GM19372 (cell line): ENCODE measurements at regions not wholly inside any gene's neighbourhood (a gene's known extent, or its start where the extent isn't known, plus 50 kb on each side); places are given as distances from the start of the nearest gene placed in this dataset.
"Not testable (repeated sequence)": the region's sequence is repeated elsewhere in the genome, so short reads cannot be mapped to it uniquely, and the experiment has no call there.

Source experiments
- ATAC-seq: cut with Tn5 transposase; IDR thresholded peaks from one replicate; pipeline ENCODE4 v1.9.1; 2021; ENCODE audit warnings: mild to moderate bottlenecking, low read depth, moderate library complexity; ENCODE audit not compliant: unreplicated experiment

DNA sequence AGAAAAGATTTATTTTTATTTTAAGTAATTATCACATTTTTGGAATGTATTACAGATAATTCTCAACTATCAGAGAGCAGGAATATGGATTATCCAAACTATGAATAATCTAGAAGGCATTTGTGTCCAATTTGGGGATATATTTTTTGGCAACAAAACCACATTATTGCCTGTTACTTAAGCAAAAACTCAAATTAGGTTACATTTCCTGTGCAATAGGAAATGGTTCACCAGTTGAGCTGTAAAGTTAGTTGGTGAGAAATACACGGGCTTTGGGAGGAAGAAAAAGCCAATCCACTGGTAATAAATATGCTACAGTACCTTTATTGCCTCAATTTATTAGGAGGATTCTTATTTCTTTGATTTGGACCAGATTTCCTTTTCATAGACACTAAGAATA lies 1075.2 kb downstream of the PCDH9 start:
- ATAC-seq, result no peak

GRCh38 chr13:66154354-66154753 lies 1075.8 kb downstream of the PCDH9 start:
- ATAC-seq, result no peak

DNA sequence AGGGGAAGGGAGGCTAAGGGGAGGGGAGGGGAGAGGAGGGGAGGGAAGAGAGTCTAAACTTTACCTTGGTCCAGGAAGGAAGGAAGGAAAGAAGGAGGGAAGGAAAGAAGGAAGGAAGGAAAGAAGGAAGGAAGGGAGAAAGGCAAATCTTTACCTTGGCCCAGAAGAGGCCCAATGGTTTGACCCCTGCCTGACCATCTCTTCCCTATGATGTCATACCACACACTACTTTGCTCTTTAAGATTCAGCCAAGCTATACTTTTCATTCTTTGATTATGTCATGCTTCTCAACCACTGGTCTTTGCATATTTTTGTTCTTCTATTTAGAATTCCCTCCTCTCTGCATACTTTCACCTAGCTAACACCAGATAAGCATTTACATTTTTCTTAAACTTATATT lies 1077.5 kb downstream of the PCDH9 start:
- ATAC-seq, result no peak

DNA sequence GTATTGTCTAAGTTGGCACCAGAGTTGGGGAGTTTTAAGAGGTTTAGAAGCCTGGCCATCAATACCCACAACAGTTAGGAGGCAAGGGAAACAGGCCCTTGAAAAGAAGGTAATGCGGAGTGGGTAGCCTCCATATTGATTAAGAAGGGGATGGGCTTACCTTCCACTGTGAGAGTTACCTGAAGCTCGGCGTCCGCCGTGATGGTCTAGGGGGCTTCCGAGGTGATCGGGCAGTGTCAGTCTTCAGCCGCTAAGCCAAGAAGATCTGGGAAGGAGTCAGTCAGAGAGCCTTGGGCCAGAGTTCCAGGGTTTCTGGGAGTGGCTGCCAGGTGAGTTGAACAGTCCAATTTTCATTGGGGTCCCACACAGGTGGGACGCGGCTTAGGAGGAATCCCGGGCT lies 1085.8 kb downstream of the PCDH9 start:
- not testable (repeated sequence) for ATAC-seq

DNA sequence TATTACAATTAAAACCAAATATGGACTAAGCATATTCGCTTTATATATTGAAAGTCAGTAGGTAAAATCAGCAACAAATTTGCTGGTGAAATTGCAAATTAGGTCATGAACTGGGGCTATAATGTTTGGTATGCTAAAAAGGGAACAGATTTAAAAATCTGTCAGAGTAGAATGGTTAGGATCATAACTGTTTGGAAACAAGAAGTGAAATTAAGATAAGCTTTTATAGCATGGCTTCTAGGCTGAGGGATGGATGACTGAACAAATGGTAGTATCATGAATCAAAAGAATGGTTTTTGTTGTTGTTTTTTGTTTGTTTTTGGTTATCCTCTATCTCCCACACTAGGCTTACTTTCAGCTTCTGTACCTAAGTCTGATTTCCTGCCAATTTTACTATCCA lies 1090.4 kb downstream of the PCDH9 start:
- peak; percentile 21 for ATAC-seq

DNA sequence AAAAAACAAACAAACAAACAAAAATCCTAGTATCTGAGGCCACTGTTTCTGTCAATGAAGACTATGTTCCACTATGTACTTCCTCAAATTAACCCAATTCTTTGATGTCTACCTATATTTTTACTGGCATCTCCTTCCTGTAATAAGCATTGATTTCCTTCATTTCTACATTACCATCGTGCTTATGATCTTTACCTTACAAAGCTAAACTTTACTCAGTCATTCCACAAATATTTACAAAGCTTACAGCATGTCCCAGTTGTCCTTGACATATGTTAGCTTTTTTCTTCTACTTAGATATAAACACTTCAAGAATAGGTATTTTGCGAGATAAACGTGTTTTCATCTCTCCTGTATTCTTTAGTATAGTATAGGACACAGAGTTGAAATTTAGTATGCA lies 1090.9 kb downstream of the PCDH9 start:
- no peak for ATAC-seq

DNA sequence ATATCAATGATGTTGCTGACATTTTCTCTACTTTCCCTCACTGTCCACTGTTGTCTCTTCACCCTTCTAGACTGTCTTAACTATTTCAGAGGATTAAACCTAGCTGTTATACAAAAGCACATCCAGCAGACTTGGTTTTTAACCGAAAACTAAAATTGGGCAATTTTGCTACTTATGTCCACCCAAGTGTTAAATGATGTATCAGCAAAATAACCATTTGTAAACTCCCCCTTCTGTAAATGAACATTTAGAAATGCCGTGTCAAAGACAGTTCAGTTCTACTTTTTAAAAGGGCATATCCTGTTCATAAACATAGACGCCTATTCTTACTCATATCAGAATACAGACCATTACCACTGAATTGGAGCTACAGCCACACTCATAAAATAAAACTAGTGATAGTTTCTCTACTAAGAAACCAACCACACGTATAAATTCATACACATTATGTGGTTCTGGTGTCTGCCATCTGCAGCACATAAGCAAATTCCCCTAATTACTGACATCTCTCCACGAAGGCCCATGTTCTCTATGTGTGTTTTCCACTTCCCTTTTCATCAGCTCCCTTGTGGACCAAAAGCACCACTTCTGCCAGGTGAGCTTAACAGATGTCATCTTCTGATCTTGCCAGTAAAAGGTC lies 1091.8 kb downstream of the PCDH9 start:
- peak; percentile 83 for ATAC-seq

DNA sequence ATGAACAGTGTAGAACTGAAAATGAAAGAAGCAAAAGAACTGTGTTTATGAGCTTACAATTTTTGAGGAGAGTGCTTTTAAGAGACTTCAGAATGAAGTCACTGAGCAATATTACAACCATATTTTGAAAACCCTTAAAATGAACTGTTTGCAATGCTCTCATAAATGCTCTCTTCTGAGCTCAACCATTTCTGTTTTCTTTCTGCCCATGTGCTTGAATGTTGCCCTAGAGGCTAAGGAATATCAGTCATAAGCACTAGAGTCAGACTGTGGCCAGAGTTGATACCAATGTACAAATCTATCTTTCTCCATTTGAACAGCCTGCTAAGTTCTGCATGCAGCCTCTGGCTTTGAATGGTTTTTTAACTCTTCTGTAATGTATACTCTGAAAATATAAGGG lies 1092.8 kb downstream of the PCDH9 start:
- ATAC-seq, result no peak

- ATAC-seq, result peak; percentile 89
Observed at GRCh38 chr13:66128692-66129269, 1101.4 kb downstream of the PCDH9 start.

DNA sequence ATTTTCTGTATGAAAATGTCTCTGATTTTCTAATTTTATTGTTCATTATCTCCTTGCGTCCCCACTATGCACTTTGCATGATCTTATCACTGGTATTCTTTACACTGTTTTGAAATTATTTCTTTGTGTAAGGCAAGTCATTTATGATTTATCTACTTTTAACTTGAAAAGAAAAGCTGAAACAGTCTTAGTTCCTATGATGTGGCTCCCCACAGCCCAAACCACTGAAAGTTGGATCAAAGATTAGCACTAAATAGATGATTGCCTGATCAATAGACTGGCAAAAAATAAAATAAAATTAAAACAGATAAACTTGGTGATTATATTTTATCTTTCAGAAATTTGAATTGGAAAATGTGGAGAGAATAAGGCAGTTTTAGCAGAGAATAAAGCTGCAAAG lies 1101.9 kb downstream of the PCDH9 start:
- ATAC-seq, result no peak

- ATAC-seq, result no peak
Observed at GRCh38 chr13:66117563-66117962, 1112.6 kb downstream of the PCDH9 start.

DNA sequence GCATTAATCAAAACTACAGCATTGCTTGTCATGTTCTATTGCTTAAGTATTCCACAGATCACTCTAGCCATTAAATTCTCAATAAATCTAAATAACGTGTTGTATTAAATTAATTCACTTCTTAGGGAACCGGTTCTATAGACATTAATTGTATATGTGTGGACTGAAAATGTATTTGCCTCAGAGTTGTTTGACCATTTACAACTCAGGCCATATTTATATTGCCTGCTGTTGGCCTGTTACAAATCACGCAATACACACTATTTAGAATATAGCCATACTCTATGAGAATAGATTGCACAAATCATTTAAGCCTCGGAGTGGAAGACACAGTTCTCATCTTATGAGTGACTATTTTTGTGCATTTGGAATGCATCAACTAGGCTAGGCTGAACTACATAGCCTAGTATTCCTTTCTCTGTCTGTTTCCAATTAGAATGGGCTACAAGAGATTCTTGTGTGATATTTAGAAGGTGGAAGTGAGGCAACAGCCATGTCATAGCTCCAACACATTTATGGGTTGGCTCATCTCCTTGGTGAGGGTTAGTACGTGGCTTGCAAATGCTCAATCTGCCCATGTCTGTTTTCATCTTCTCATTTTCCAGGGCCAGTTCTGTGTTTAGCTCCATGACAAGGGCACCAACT lies 1116.1 kb downstream of the PCDH9 start:
- no peak for ATAC-seq

DNA sequence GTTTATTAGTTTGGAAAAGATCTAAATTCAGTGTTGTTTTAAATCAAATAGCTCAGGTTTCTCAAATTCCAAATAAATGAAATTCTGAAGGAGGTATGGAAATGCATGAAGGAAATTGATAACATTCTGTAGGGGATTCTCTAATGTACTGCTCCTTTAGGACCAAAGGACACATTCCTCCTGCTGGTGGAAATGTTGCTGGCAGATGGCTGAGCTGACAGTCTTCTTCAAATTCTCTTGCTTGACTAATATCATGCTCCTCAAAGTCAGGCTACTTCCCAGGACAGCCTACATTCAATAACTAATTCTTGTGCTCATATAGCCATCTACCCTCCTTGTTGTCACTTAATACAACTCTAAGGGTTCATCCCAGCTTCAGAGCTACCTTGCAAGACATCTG lies 1118.5 kb downstream of the PCDH9 start:
- no peak for ATAC-seq

GRCh38 chr13:66106246-66106645 lies 1123.9 kb downstream of the PCDH9 start:
- ATAC-seq, result peak; percentile 51

DNA sequence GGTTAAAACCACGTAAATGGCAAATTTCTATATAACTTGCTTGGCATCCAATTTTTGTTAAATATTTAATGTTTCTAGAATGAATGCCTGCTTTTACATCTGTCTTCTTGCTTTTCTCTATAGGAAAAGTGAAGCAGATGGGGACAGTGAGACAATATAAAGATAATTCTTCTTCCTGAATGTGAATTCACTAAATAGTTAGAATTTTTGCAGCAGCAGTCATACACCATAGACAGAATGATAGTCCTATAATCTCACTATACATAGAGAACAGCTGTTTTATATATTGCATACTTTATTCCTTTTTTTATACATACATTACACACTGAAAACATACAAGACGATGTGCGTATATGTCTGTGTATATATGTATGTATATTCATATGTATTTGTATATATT lies 1127.3 kb downstream of the PCDH9 start:
- no peak for ATAC-seq

GRCh38 chr13:66099825-66100224 lies 1130.3 kb downstream of the PCDH9 start:
- no peak for ATAC-seq

DNA sequence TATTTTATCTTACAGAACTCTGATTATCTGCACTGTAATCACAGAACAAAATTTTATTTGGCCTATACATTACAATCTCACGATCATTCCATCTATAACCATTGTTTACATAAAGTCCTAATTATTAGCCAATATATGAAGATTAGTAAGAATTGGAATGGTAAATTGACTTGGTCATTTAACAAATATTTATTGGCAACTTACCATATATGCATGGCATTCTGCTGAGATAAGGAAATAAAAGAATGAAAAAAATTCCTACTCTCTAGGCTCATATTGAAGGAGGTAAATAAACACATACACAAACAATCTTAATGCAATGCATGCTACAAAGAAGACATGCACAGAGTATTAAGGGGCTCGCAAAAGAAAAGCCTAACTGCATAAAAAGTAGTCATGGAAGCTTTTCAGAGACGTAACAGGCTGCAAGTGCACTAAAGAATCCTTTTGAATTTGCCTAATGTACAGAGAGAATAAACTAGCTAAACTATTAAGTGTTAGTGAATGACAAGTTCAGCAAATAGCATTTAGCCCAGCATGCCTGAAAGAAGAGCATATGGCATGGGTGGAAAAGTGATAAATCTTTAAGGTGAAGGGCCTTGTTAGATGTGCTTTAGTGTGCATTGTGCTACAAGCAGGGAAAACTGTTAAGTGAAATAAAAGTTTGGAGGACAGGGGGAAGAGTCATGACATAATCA lies 1131.1 kb downstream of the PCDH9 start:
- ATAC-seq, result no peak

DNA sequence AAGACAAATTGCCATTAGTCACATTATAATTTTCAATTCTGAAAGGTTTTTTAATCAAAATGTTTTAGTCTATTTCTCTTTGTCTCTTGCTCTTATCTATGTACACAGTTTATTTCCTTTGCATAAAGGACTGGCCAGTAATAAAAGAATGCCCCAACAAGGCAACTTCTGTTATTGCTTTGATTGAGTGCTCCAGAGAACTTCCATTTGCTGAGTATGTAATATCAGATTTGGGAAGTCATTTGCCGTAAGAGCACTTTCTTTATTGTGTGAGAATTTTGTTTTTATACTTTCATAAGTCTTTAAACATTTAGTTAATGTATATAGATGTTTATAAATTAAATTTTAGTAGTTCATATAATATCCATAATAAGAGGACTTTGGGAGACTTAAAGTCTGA lies 1140.4 kb downstream of the PCDH9 start:
- no peak for ATAC-seq

DNA sequence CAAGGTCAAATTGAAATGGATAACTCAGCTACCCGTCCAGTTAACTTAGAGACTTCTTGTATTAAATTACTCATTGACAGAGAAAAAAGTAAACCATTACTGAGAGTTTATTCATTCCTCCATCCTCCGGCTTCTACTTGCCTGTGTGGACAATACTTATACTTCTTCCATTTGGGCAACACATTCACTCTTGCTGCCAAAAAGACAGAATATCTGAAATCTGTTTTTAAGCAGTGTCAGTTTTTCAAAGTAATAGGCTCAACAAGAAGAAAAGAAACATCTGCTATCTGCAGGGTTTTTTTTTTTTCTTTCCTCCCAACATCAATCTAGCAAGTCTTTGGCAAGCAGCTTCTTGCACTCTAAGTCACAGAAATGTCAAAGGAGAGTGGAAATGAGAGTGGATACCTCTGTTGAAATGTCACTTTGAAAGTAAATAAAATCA lies 1142.8 kb downstream of the PCDH9 start:
- ATAC-seq, result no peak

GRCh38 chr13:66077132-66077689 lies 1152.9 kb downstream of the PCDH9 start:
- no peak for ATAC-seq

- no peak for ATAC-seq
Observed at GRCh38 chr13:66076417-66076816, 1153.7 kb downstream of the PCDH9 start.
